Activated CD8-positive, alpha-beta T cell treated with anti-CD3 and anti-CD28 coated beads for 36 hours (primary cell): ENCODE measurements at regions not wholly inside any gene's neighbourhood (a gene's known extent, or its start where the extent isn't known, plus 50 kb on each side); places are given as distances from the start of the nearest gene placed in this dataset.

Source experiments
- ATAC-seq: fragments of 200-7000 bp; cut with Tn5 transposase; one replicate; pipeline ENCODE4 v1.10.0; 2021; ENCODE audit warnings: mild to moderate bottlenecking, moderate library complexity
- CTCF ChIA-PET: fragments of 350-600 bp; sonication (Branson Sonifier 250); formaldehyde crosslinking; loops from one replicate; lab custom pipeline; 2021; ENCODE audit warnings: antibody characterized with exemption; lab: Charles Lee
- POLR2A ChIA-PET: fragments of 350-600 bp; sonication (Branson Sonifier 250); formaldehyde crosslinking; loops from one replicate; lab custom pipeline; 2021; ENCODE audit warnings: antibody characterized with exemption; lab: Charles Lee
- DNase-seq: peaks from one replicate; pipeline ENCODE4 v3.0.0-alpha.2; 2020
- H3K27ac Mint-ChIP-seq: one replicate; pipeline ENCODE4 v1.8.0; 2021; ENCODE audit warnings: mild to moderate bottlenecking, mixed read lengths
- H3K27me3 Mint-ChIP-seq: one replicate; pipeline ENCODE4 v1.8.0; 2021; ENCODE audit warnings: mixed read lengths
- H3K36me3 Mint-ChIP-seq: one replicate; pipeline ENCODE4 v1.8.0; 2021; ENCODE audit warnings: low read depth, mixed read lengths
- H3K4me1 Mint-ChIP-seq: one replicate; pipeline ENCODE4 v1.8.0; 2021; ENCODE audit warnings: low read depth, mixed read lengths
- H3K4me3 Mint-ChIP-seq: one replicate; pipeline ENCODE4 v1.8.0; 2021; ENCODE audit warnings: mild to moderate bottlenecking, moderate library complexity, mixed read lengths
- H3K9me3 Mint-ChIP-seq: one replicate; pipeline ENCODE4 v1.8.0; 2021; ENCODE audit warnings: mixed read lengths
- CTCF ChIP-seq: fragments of 200-600 bp; IDR thresholded peaks from one replicate; pipeline ENCODE4 v1.8.0; 2022; ENCODE audit warnings: antibody characterized with exemption, mild to moderate bottlenecking
- intact Hi-C: fragments of 100-400 bp; cut with micrococcal nuclease; formaldehyde crosslinking; loops from one replicate; pipeline ENCODE4 v1.10.0; 2022

DNA sequence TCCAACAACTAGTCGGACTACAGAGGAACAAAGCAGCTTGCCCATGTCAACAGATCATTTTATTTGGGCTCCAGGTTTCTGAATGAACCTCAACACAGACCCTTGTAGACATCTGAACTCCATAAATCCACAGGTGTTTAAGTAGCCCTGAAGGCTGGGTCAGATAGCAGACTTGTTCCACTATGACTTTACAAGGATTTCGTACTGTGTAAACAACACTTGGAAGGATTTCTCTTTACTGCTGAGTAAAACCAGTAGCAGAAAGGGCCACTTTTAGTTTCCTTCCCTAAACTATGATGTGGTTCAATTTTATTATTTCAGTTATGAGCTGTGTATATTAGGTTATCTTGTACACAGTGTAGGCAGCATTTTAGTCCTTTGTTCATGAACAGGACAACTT lies 316.4 kb upstream of the ADGRL2 start:
- H3K36me3 Mint-ChIP-seq: no peaks in the 10 kb centered on the region
- no peaks in the 10 kb centered on the region for H3K4me1 Mint-ChIP-seq
- CTCF ChIA-PET: no interaction called here
- H3K4me3 Mint-ChIP-seq: no peak overlapping the region
- intact Hi-C loops: no loop called here
- DNase-seq (no peak), ATAC-seq (no peak)
- no peaks in the 10 kb centered on the region for H3K9me3 Mint-ChIP-seq
- no peaks in the 10 kb centered on the region for H3K27me3 Mint-ChIP-seq
- no peak overlapping the region for H3K27ac Mint-ChIP-seq
- POLR2A ChIA-PET: no interaction called here
- no peak for TF ChIP-seq CTCF

DNA sequence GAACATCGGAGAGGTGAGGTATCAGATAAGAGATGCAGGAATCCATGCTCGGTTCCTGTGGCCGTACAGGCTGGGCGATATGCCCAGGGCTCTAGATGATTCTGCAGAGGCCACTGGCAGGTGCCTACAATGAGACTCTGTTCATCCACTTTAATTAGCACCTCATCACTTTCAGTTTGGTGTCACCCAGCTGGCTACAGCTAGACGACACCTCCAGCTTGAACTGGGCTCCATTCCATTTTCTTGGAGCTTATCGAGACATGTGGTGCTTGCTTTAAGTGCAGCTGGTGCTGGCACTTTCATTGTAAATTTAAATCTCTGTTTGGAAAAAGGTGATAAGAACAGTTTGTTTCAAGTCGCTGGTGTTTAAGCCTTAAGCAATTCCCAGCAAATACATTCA lies 322.5 kb upstream of the ADGRL2 start:
- H3K27ac Mint-ChIP-seq: no peak overlapping the region
- ChIA-PET POLR2A (no interaction called here), CTCF (no interaction called here)
- intact Hi-C loops: no loop called here
- H3K4me3 Mint-ChIP-seq: no peak overlapping the region
- peaks cover 2% of the 10 kb centered on the region for H3K9me3 Mint-ChIP-seq
- no peak for TF ChIP-seq CTCF
- H3K27me3 Mint-ChIP-seq: no peaks in the 10 kb centered on the region
- DNase-seq (no peak), ATAC-seq (no peak)
- no peaks in the 10 kb centered on the region for H3K4me1 Mint-ChIP-seq
- H3K36me3 Mint-ChIP-seq: no peaks in the 10 kb centered on the region

- no peaks in the 10 kb centered on the region for H3K27me3 Mint-ChIP-seq
- H3K27ac Mint-ChIP-seq: no peak overlapping the region
- DNase-seq (no peak), ATAC-seq (no peak)
- no peak for TF ChIP-seq CTCF
- H3K4me1 Mint-ChIP-seq: no peaks in the 10 kb centered on the region
- H3K36me3 Mint-ChIP-seq: no peaks in the 10 kb centered on the region
- H3K4me3 Mint-ChIP-seq: no peak overlapping the region
- ChIA-PET POLR2A (no interaction called here), CTCF (no interaction called here)
- intact Hi-C loops: no loop called here
- H3K9me3 Mint-ChIP-seq: peaks cover 2% of the 10 kb centered on the region
Measured at GRCh38 chr1:81477710-81478109, 323.0 kb upstream of the ADGRL2 start.

- intact Hi-C loops: no loop called here
- ChIA-PET POLR2A (no interaction called here), CTCF (no interaction called here)
- Mint-ChIP-seq H3K9me3 (peaks cover 2% of the 10 kb centered on the region), H3K36me3 (no peaks in the 10 kb centered on the region), H3K4me1 (no peaks in the 10 kb centered on the region), H3K27me3 (no peaks in the 10 kb centered on the region), H3K4me3 (no peak overlapping the region), H3K27ac (no peak overlapping the region)
- no peak for ATAC-seq
- no peak for DNase-seq
- TF ChIP-seq CTCF: no peak
Measured at GRCh38 chr1:81472387-81472786, 328.3 kb upstream of the ADGRL2 start.

- intact Hi-C loops: no loop called here
- ChIA-PET POLR2A (no interaction called here), CTCF (no interaction called here)
- Mint-ChIP-seq H3K9me3 (no peaks in the 10 kb centered on the region), H3K27me3 (no peaks in the 10 kb centered on the region), H3K27ac (no peak overlapping the region), H3K36me3 (no peaks in the 10 kb centered on the region), H3K4me3 (no peak overlapping the region), H3K4me1 (no peaks in the 10 kb centered on the region)
- DNase-seq (no peak), ATAC-seq (no peak)
- no peak for TF ChIP-seq CTCF
Measured at GRCh38 chr1:81471255-81471654, 329.5 kb upstream of the ADGRL2 start.
